Cerebellar cortex (tissue), 1 donor: ENCODE measurements at regions not wholly inside any gene's neighbourhood (a gene's known extent, or its start where the extent isn't known, plus 50 kb on each side); places are given as distances from the start of the nearest gene placed in this dataset.

ENCODE experiments used
- DNase-seq: peaks from one replicate; pipeline ENCODE4 v3.0.0-alpha.2; 2015; ENCODE audit warnings: low spot score

GRCh38 chr6:165229216-165229615 is 80.2 kb downstream of the C6orf118 start:
- DNase-seq = no peak

- DNase-seq = no peak
These were observed 81.6 kb downstream of the C6orf118 start for GRCh38 chr6:165227644-165228329.

GRCh38 chr6:165223736-165224135 is 85.7 kb downstream of the C6orf118 start:
- peak; percentile 52 for DNase-seq

GRCh38 chr6:165223101-165223500 is 86.3 kb downstream of the C6orf118 start:
- DNase-seq = no peak

- DNase-seq = no peak
These were observed 86.9 kb downstream of the C6orf118 start for GRCh38 chr6:165222315-165223025.

- peak; percentile 5 for DNase-seq
These were observed 89.4 kb downstream of the C6orf118 start for GRCh38 chr6:165220045-165220444.

- DNase-seq = peak; percentile 27
These were observed 89.8 kb downstream of the C6orf118 start for GRCh38 chr6:165219629-165220028.

- peak; percentile 44 for DNase-seq
These were observed 90.6 kb downstream of the C6orf118 start for GRCh38 chr6:165218829-165219228.

- DNase-seq = peak; percentile 91
These were observed 102.6 kb downstream of the C6orf118 start for GRCh38 chr6:165206798-165207197.

- no peak for DNase-seq
These were observed 103.8 kb downstream of the C6orf118 start for GRCh38 chr6:165205632-165206031.

- DNase-seq = peak; percentile 50
These were observed 104.4 kb downstream of the C6orf118 start for GRCh38 chr6:165204807-165205545.

- DNase-seq = no peak
These were observed 109.2 kb downstream of the C6orf118 start for GRCh38 chr6:165200178-165200577.

GRCh38 chr6:165191461-165191860 is 117.9 kb downstream of the C6orf118 start:
- no peak for DNase-seq

GRCh38 chr6:165186441-165187205 is 122.8 kb downstream of the C6orf118 start:
- DNase-seq = no peak

- no peak for DNase-seq
These were observed 123.4 kb downstream of the C6orf118 start for GRCh38 chr6:165186041-165186440.

GRCh38 chr6:165184192-165184979 is 125.0 kb downstream of the C6orf118 start:
- DNase-seq = no peak

GRCh38 chr6:165183496-165184140 is 125.8 kb downstream of the C6orf118 start:
- peak; percentile 73 for DNase-seq

GRCh38 chr6:165183071-165183470 is 126.3 kb downstream of the C6orf118 start:
- peak; percentile 86 for DNase-seq

- DNase-seq = no peak
These were observed 127.4 kb downstream of the C6orf118 start for GRCh38 chr6:165181951-165182414.

GRCh38 chr6:165178056-165178455 is 131.3 kb downstream of the C6orf118 start:
- DNase-seq = no peak

- DNase-seq = no peak
These were observed 135.9 kb downstream of the C6orf118 start for GRCh38 chr6:165173484-165173883.
